ENCODE measurements at regions not wholly inside any gene's neighbourhood (a gene's known extent, or its start where the extent isn't known, plus 50 kb on each side); places are given as distances from the start of the nearest gene placed in this dataset.

- TF ChIP-seq AR (CRISPR knock-in tag; IDR thresholded peaks at IDR 0.05), result no peak
- TF ChIP-seq ETV6 (CRISPR knock-in tag; IDR thresholded peaks at IDR 0.05), result peak; percentile 76
- peak; percentile 83 for TF ChIP-seq TEAD1 (CRISPR knock-in tag; IDR thresholded peaks at IDR 0.05)
- peak; percentile 71 for TF ChIP-seq SP1 (CRISPR knock-in tag; conservative IDR thresholded peaks at IDR 0.05)
- no peak; the same call in 1 of the 2 replicates for TF ChIP-seq STAT6 (CRISPR knock-in tag; conservative IDR thresholded peaks at IDR 0.05; ENCODE audit: low read depth)
- TF ChIP-seq NR2C2 (CRISPR knock-in tag; IDR thresholded peaks at IDR 0.05), result 0 out of 2 replicates have a peak, but pooled peaks have one; percentile 21
- TF ChIP-seq ZNF281 (CRISPR knock-in tag; IDR thresholded peaks at IDR 0.05), result peak; percentile 95; the same call in 1 of the 2 replicates
- TF ChIP-seq CDX4 (CRISPR knock-in tag; IDR thresholded peaks at IDR 0.05; ENCODE audit: borderline replicate concordance), result no peak
- no peak for TF ChIP-seq MLX (CRISPR knock-in tag; IDR thresholded peaks at IDR 0.05)
- no peak for TF ChIP-seq ZNF138 (CRISPR knock-in tag; conservative IDR thresholded peaks at IDR 0.05)
- peak; percentile 58; the same call in 1 of the 2 replicates for TF ChIP-seq MAX (CRISPR knock-in tag; IDR thresholded peaks at IDR 0.05)
- TF ChIP-seq ARID4B (CRISPR knock-in tag; IDR thresholded peaks at IDR 0.05; ENCODE audit: borderline replicate concordance), result no peak; the same call in 1 of the 2 replicates
- no peak for TF ChIP-seq HMGXB4 (CRISPR knock-in tag; IDR thresholded peaks at IDR 0.05)
- no peak for TF ChIP-seq AFF4 (CRISPR knock-in tag; IDR thresholded peaks at IDR 0.05; ENCODE audit: borderline replicate concordance)
These were observed 483.9 kb downstream of the DISC1 start (continued) for GRCh38 chr1:232110281-232111090.
